H9 (cell line): ENCODE measurements at regions not wholly inside any gene's neighbourhood (a gene's known extent, or its start where the extent isn't known, plus 50 kb on each side); places are given as distances from the start of the nearest gene placed in this dataset.

ENCODE experiments used
- DNase-seq: peaks from one replicate; pipeline ENCODE4 v3.0.0-alpha.2; 2017
- H2AFZ ChIP-seq: one replicate; pipeline ENCODE4 v1.6.1; 2013; ENCODE audit warnings: mild to moderate bottlenecking, low read length, control low read depth, moderate library complexity
- H2AK5ac ChIP-seq: 2 replicates; pipeline ENCODE4 v1.6.1; 2013; ENCODE audit warnings: low read length, control low read depth, mixed read lengths; ENCODE audit not compliant: insufficient read length
- H2BK120ac ChIP-seq: one replicate; pipeline ENCODE4 v1.6.1; 2013; ENCODE audit warnings: low read depth, mild to moderate bottlenecking, low read length, control low read depth, inconsistent platforms; ENCODE audit not compliant: poor library complexity, severe bottlenecking
- H2BK12ac ChIP-seq: 2 replicates; pipeline ENCODE4 v1.6.1; 2013; ENCODE audit warnings: low read length, control low read depth, mixed read lengths, low read depth; ENCODE audit not compliant: insufficient read length
- H2BK15ac ChIP-seq: 2 replicates; pipeline ENCODE4 v1.6.1; 2013; ENCODE audit warnings: low read depth, low read length, control low read depth
- H2BK20ac ChIP-seq: one replicate; pipeline ENCODE4 v1.6.1; 2013; ENCODE audit warnings: low read depth, mild to moderate bottlenecking, low read length, control low read depth, inconsistent platforms; ENCODE audit not compliant: poor library complexity, severe bottlenecking
- H2BK5ac ChIP-seq: 2 replicates; pipeline ENCODE4 v1.6.1; 2013; ENCODE audit warnings: low read length, control low read depth, mixed read lengths; ENCODE audit not compliant: insufficient read length
- H3K14ac ChIP-seq: 2 replicates; pipeline ENCODE4 v1.6.1; 2013; ENCODE audit warnings: low read length, control low read depth; ENCODE audit not compliant: insufficient read depth
- H3K18ac ChIP-seq: 2 replicates; pipeline ENCODE4 v1.6.1; 2013; ENCODE audit warnings: low read depth, mild to moderate bottlenecking, mixed read lengths, low read length, control low read depth; ENCODE audit not compliant: insufficient read length
- H3K23ac ChIP-seq: 2 replicates; pipeline ENCODE4 v1.6.1; 2013; ENCODE audit warnings: low read length, control low read depth, mixed read lengths, low read depth; ENCODE audit not compliant: insufficient read length
- H3K23me2 ChIP-seq: 2 replicates; pipeline ENCODE4 v1.6.1; 2013; ENCODE audit warnings: low read depth, mild to moderate bottlenecking, mixed read lengths, low read length, control low read depth; ENCODE audit not compliant: insufficient read length, poor library complexity, severe bottlenecking
- H3K27ac ChIP-seq: 2 replicates; pipeline ENCODE4 v1.5.1; 2013; ENCODE audit warnings: low read length, control low read depth, mixed read lengths, low read depth; ENCODE audit not compliant: insufficient read length
- H3K27me3 ChIP-seq: 2 replicates; pipeline ENCODE4 v1.6.1; 2013; ENCODE audit warnings: low read length, control low read depth, inconsistent platforms; ENCODE audit not compliant: insufficient read depth
- H3K4ac ChIP-seq: 2 replicates; pipeline ENCODE4 v1.6.1; 2013; ENCODE audit warnings: low read depth, mild to moderate bottlenecking, control low read depth, inconsistent platforms, low read length, moderate library complexity
- H3K4me1 ChIP-seq: 2 replicates; pipeline ENCODE4 v1.6.1; 2013; ENCODE audit warnings: low read length, control low read depth, inconsistent platforms; ENCODE audit not compliant: insufficient read depth
- H3K4me2 ChIP-seq: 2 replicates; pipeline ENCODE4 v1.6.1; 2013; ENCODE audit warnings: low read length, control low read depth, mixed read lengths; ENCODE audit not compliant: insufficient read length, insufficient read depth
- H3K56ac ChIP-seq: 2 replicates; pipeline ENCODE4 v1.6.1; 2013; ENCODE audit warnings: low read depth, mild to moderate bottlenecking, mixed read lengths, low read length, control low read depth; ENCODE audit not compliant: insufficient read length
- H3K79me1 ChIP-seq: 2 replicates; pipeline ENCODE4 v1.6.1; 2013; ENCODE audit warnings: low read depth, mild to moderate bottlenecking, moderate library complexity, low read length, control low read depth, inconsistent platforms; ENCODE audit not compliant: insufficient read depth, poor library complexity, severe bottlenecking
- H3K79me2 ChIP-seq: 2 replicates; pipeline ENCODE4 v1.6.1; 2013; ENCODE audit warnings: low read length, control low read depth, inconsistent platforms; ENCODE audit not compliant: insufficient read depth
- H3K9ac ChIP-seq: 2 replicates; pipeline ENCODE4 v1.6.1; 2013; ENCODE audit warnings: low read length, control low read depth, mixed read lengths; ENCODE audit not compliant: insufficient read length; ENCODE audit errors: extremely low read depth
- H3K9me3 ChIP-seq: one replicate; pipeline ENCODE4 v1.6.1; 2013; ENCODE audit warnings: low read depth, low read length, inconsistent platforms; ENCODE audit not compliant: control insufficient read depth
- H3T11ph ChIP-seq: one replicate; pipeline ENCODE4 v1.6.1; 2013; ENCODE audit warnings: mild to moderate bottlenecking, low read length, control low read depth, inconsistent platforms
- H4K20me1 ChIP-seq: one replicate; pipeline ENCODE4 v1.6.1; 2013; ENCODE audit not compliant: control insufficient read depth, insufficient read length, insufficient read depth
- H4K5ac ChIP-seq: 2 replicates; pipeline ENCODE4 v1.6.1; 2013; ENCODE audit warnings: low read depth, mild to moderate bottlenecking, mixed read lengths, low read length, control low read depth; ENCODE audit not compliant: insufficient read length
- H4K8ac ChIP-seq: replicated peaks from 2 replicates; pipeline ENCODE4 v1.6.1; 2013; ENCODE audit warnings: low read length, control low read depth, mixed read lengths, low read depth; ENCODE audit not compliant: insufficient read length
- H4K91ac ChIP-seq: 2 replicates; pipeline ENCODE4 v1.6.1; 2013; ENCODE audit warnings: low read depth, mild to moderate bottlenecking, moderate library complexity, mixed read lengths, low read length, control low read depth; ENCODE audit not compliant: insufficient read length
- H3K27ac Mint-ChIP-seq, 3 experiments: 2 replicates in 2 of 3; 3 replicates in 1 of 3; pipeline ENCODE4 v1.8.0; 2020 to 2021; ENCODE audit warnings: mixed read lengths in 3 of 3, mild to moderate bottlenecking in 1 of 3, moderate library complexity in 1 of 3
- H3K27me3 Mint-ChIP-seq: 2 replicates; pipeline ENCODE4 v1.8.0; 2021; ENCODE audit warnings: low read depth, mild to moderate bottlenecking, moderate library complexity, mixed read lengths
- H3K36me3 Mint-ChIP-seq, 3 experiments: 2 replicates in 2 of 3; 3 replicates in 1 of 3; pipeline ENCODE4 v1.8.0; 2020 to 2021; ENCODE audit warnings: low read depth in 3 of 3, mixed read lengths in 3 of 3; ENCODE audit not compliant: insufficient read depth in 1 of 3
- H3K4me1 Mint-ChIP-seq, 2 experiments: 2 replicates each; pipeline ENCODE4 v1.8.0; 2020; ENCODE audit warnings: mixed read lengths in 2 of 2
- H3K4me3 Mint-ChIP-seq, 2 experiments: 2 replicates in 1 of 2; 3 replicates in 1 of 2; pipeline ENCODE4 v1.8.0; 2020 to 2021; ENCODE audit warnings: mild to moderate bottlenecking in 2 of 2, mixed read lengths in 2 of 2, moderate library complexity in 1 of 2
- H3K9me3 Mint-ChIP-seq, 2 experiments: 2 replicates in 1 of 2; 3 replicates in 1 of 2; pipeline ENCODE4 v1.8.0; 2020; ENCODE audit warnings: mild to moderate bottlenecking in 2 of 2, mixed read lengths in 2 of 2, moderate library complexity in 1 of 2
- CTCF ChIP-seq: fragments of 200-600 bp; sonication (generic); conservative IDR thresholded peaks from 3 replicates; pipeline ENCODE4 v1.8.0; 2021; ENCODE audit warnings: antibody characterized with exemption, mild to moderate bottlenecking
- WGBS: extraction: QIAGEN DNeasy Blood & Tissue Kit; methylation state at CpG from one replicate; pipeline ENCODE4 v1.1.7; 2013; ENCODE audit warnings: missing lambda C conversion rate, low lambda C conversion rate, mixed read lengths; ENCODE audit not compliant: insufficient read length; ENCODE audit errors: extremely low coverage; 5-methylcytosine and 5-hydroxymethylcytosine counted together

GRCh38 chr5:121189342-121190305 is 662.1 kb upstream of the FTMT start:
- Histone ChIP-seq H3T11ph (no peak overlapping the region), H3K18ac (no peak overlapping the region), H3K27ac (no peak overlapping the region), H3K79me2 (no peaks in the 10 kb centered on the region), H3K23me2 (no peaks in the 10 kb centered on the region), H2AFZ (no peak overlapping the region), H3K56ac (no peak overlapping the region), H2BK120ac (no peak overlapping the region), H2BK12ac (no peak overlapping the region), H3K27me3 (no peaks in the 10 kb centered on the region), H2BK5ac (no peak overlapping the region), H3K9me3 (no peaks in the 10 kb centered on the region), H3K4ac (no peak overlapping the region), H3K9ac (no peak overlapping the region), H4K5ac (no peak overlapping the region), H4K8ac (no peak overlapping the region), H2BK20ac (no peak overlapping the region), H3K4me1 (no peaks in the 10 kb centered on the region), H3K14ac (no peak overlapping the region), H2AK5ac (no peak overlapping the region), H2BK15ac (no peak overlapping the region), H3K4me2 (no peak overlapping the region), H3K23ac (no peak overlapping the region), H4K91ac (no peak overlapping the region), H4K20me1 (no peaks in the 10 kb centered on the region), H3K79me1 (no peaks in the 10 kb centered on the region)
- Mint-ChIP-seq H3K36me3 (no peaks in the 10 kb centered on the region), H3K27me3 (no peaks in the 10 kb centered on the region), H3K4me3 (no peak overlapping the region), H3K4me1 (no peaks in the 10 kb centered on the region), H3K27ac (peak overlapping the region in 1 of 3 experiments; percentile 31; a peak in 2 of 7 replicates), H3K9me3 (no peaks in the 10 kb centered on the region)
- DNase-seq = no peak
- no CpG with 5 or more reads among the region's 4 CpGs for WGBS
- 0 out of 3 replicates have a peak, but pooled peaks have one; percentile 12 for TF ChIP-seq CTCF
